IPS-18a (cell line): ENCODE measurements at regions not wholly inside any gene's neighbourhood (a gene's known extent, or its start where the extent isn't known, plus 50 kb on each side); places are given as distances from the start of the nearest gene placed in this dataset.
"Not testable (repeated sequence)": the region's sequence is repeated elsewhere in the genome, so short reads cannot be mapped to it uniquely, and the experiment has no call there.

Experiments used
- H3K27ac ChIP-seq: one replicate; pipeline ENCODE4 v1.5.1; 2013; ENCODE audit warnings: low read length
- H3K27me3 ChIP-seq: one replicate; pipeline ENCODE4 v1.6.1; 2013; ENCODE audit warnings: mild to moderate bottlenecking, low read length; ENCODE audit not compliant: control insufficient read depth, insufficient read depth
- H3K36me3 ChIP-seq: one replicate; pipeline ENCODE4 v1.6.1; 2013; ENCODE audit warnings: low read depth, low read length; ENCODE audit not compliant: control insufficient read depth
- H3K4me1 ChIP-seq: one replicate; pipeline ENCODE4 v1.6.1; 2013; ENCODE audit warnings: low read depth, low read length; ENCODE audit not compliant: control insufficient read depth
- H3K4me3 ChIP-seq: one replicate; pipeline ENCODE4 v1.5.1; 2013; ENCODE audit warnings: low read length
- H3K9ac ChIP-seq: one replicate; pipeline ENCODE4 v1.6.1; 2013; ENCODE audit warnings: mild to moderate bottlenecking, low read length, moderate library complexity
- H3K9me3 ChIP-seq: one replicate; pipeline ENCODE4 v1.6.1; 2013; ENCODE audit warnings: low read depth, low read length; ENCODE audit not compliant: control insufficient read depth

DNA sequence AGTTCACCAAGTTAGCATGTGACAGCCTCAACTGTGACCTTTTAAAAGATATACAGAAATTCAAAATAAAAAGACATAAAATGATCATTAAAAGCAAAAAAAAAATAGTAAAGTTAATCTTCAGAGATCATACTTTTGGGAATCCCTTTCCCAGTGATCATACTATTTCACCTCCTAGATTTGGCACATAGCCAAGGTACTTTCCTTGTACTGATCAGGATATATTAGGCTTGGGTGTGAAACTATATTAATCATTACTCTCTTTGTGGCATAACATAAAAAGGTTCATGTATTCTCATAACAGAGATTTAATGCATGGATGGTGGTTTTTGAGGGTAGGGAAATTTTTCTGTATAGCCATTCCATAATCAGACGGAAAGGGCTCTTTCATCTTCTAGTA is 109.6 kb upstream of the ZWINT start:
- no peak overlapping the region for H3K27ac ChIP-seq
- no peaks in the 10 kb centered on the region for H3K27me3 ChIP-seq
- no peaks in the 10 kb centered on the region for H3K36me3 ChIP-seq
- H3K9me3 ChIP-seq, result no peaks in the 10 kb centered on the region
- H3K4me3 ChIP-seq, result no peak overlapping the region
- H3K9ac ChIP-seq, result no peak overlapping the region
- no peaks in the 10 kb centered on the region for H3K4me1 ChIP-seq

DNA sequence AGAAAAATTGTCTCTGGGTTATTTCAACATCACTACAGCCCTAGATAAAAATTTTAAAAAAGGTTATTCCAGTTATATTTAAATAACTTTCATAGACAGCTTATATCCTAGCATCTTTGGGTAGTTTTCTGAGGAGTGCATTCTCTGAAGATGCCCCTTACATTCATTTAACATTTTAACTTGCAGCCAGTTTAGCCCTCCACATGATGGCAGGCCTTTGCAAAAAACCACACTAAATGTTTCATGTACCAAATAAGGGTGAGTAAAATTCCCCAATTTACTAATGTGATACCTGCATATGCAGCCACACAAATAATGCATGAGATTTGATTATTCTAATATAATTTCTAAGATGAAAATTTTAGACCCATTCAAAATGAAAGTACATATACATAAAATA is 108.4 kb upstream of the ZWINT start:
- no peaks in the 10 kb centered on the region for H3K27me3 ChIP-seq
- H3K4me1 ChIP-seq, result no peaks in the 10 kb centered on the region
- no peak overlapping the region for H3K9ac ChIP-seq
- no peaks in the 10 kb centered on the region for H3K36me3 ChIP-seq
- H3K9me3 ChIP-seq, result no peaks in the 10 kb centered on the region
- no peak overlapping the region for H3K27ac ChIP-seq
- H3K4me3 ChIP-seq, result no peak overlapping the region

DNA sequence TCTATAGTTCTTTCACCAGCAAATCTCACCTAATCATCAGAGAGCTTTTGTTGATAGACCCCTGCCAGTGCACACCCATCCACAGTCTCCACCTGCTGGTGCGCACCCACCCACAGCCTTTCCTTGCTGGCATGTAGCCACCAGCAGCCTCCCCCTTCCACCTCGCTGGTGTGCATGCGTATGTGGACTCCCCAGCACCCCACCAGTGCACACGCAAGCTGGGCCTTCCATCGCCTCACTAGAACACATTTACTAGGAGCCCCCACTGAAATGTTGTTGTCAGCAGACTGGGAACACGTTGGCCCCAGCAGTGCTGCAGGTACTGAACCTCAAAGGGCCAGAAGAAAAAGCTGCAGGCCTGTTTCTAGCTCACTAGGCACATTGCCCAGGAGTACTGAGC is 104.9 kb upstream of the ZWINT start:
- no peaks in the 10 kb centered on the region for H3K27me3 ChIP-seq

DNA sequence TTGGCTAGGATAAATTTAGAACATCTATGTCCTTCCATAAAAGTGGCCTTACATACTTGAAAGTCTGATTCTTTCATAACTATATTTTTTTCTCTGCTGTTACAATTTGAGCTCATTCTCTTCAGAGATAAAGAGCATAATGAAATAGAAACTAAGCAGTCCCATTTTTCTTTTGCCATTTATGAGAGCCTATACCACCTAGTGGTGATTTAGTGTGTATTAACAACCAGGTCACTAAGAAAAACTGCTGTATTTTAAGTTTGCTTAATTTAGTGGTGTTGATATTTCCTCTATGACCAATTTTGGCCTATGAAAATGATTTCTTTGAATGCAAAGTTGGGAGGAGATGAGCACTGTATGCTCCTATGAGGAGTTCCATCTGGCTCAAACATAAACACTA is 88.7 kb upstream of the ZWINT start:
- H3K27me3 ChIP-seq, result no peaks in the 10 kb centered on the region
- H3K9me3 ChIP-seq, result peaks cover 5% of the 10 kb centered on the region
- no peak overlapping the region for H3K27ac ChIP-seq
- no peak overlapping the region for H3K9ac ChIP-seq
- no peaks in the 10 kb centered on the region for H3K4me1 ChIP-seq
- no peak overlapping the region for H3K4me3 ChIP-seq
- no peaks in the 10 kb centered on the region for H3K36me3 ChIP-seq

More for the DNA sequence above, 104.9 kb upstream of the ZWINT start:
- Histone ChIP-seq H3K4me3 (no peak overlapping the region), H3K36me3 (no peaks in the 10 kb centered on the region), H3K4me1 (no peaks in the 10 kb centered on the region), H3K9ac (no peak overlapping the region), H3K27ac (no peak overlapping the region), H3K9me3 (no peaks in the 10 kb centered on the region)

DNA sequence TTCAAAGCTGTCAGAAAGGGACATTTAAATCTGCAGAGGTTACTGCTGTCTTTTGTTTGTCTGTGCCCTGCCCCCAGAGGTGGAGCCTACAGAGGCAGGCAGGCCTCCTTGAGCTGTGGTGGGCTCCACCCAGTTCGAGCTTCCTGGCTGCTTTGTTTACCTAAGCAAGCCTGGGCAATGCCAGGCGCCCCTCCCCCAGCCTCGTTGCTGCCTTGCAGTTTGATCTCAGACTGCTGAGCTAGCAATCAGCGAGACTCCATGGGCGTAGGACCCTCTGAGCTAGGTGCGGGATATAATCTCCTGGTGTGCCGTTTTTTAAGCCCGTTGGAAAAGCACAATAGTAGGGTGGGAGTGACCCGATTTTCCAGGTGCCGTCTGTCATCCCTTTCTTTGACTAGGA is 86.6 kb upstream of the ZWINT start:
- H3K27me3 ChIP-seq, H3K4me3 ChIP-seq, H3K36me3 ChIP-seq, H3K27ac ChIP-seq, H3K9ac ChIP-seq, H3K9me3 ChIP-seq, H3K4me1 ChIP-seq: not testable (repeated sequence)

DNA sequence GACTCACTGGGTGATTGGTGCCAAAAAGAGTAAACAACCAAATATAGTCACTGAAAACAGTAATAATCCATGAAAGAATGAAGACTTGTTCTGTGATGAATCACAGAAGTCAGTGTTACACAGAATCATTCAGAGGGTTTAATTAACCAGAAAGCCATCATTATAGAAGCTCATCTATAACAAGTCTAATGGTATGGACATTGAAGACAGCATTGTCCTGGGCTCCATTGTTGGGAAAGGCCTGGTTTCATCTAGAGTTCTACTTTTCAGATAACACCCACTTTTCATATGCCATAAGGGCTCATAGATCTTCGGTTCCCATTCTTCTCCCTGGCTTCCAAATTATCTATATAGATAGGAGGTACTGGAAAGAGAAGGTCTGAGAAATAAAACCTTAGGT is 80.3 kb upstream of the ZWINT start:
- H3K27ac ChIP-seq, H3K4me3 ChIP-seq, H3K9ac ChIP-seq, H3K9me3 ChIP-seq, H3K36me3 ChIP-seq, H3K4me1 ChIP-seq, H3K27me3 ChIP-seq: not testable (repeated sequence)
